ENCODE measurements at regions not wholly inside any gene's neighbourhood (a gene's known extent, or its start where the extent isn't known, plus 50 kb on each side); places are given as distances from the start of the nearest gene placed in this dataset.

DNA sequence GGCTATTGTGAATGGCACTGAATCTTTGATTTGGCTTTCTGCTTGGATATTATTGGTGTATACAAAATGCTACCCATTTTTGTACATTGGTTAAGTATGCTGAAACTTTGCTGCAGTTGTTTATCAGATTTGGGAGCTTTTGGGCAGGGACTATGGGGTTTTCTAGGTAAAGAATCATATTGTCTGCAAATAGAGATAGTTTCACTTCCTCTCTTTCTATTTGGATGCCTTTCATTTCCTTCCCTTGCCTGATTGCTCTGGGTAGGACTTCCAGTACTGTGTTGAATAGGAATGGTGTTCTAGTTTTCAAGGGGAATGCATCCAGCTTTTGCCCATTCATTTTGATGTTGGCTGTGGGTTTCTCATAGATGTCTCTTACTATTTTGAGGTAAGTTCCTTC lies 489.1 kb upstream of the LRATD1 start:
- TF ChIP-seq POLR2AphosphoS5 (IDR thresholded peaks at IDR 0.05; ENCODE audit: low read depth, low read length), result no peak
- TF ChIP-seq POLR2A (IDR thresholded peaks at IDR 0.05; ENCODE audit: low read depth, low read length), result no peak
- TF ChIP-seq TAF1 (IDR thresholded peaks at IDR 0.05; ENCODE audit: low read depth, low read length), result no peak
- TF ChIP-seq POU2F2 (IDR thresholded peaks at IDR 0.05; ENCODE audit: low read depth, low read length), result no peak
- peak; percentile 91 for TF ChIP-seq SPI1 (IDR thresholded peaks at IDR 0.05; ENCODE audit: low read depth, low read length)
- TF ChIP-seq PAX5 (IDR thresholded peaks at IDR 0.05; ENCODE audit: insufficient read depth, low read length, severe bottlenecking), result no peak
